GM12872 (cell line): ENCODE measurements at regions not wholly inside any gene's neighbourhood (a gene's known extent, or its start where the extent isn't known, plus 50 kb on each side); places are given as distances from the start of the nearest gene placed in this dataset.

Experiments
- CTCF ChIP-seq: IDR thresholded peaks from 3 replicates; pipeline ENCODE4 v1.5.1; 2011; ENCODE audit warnings: low read depth, mild to moderate bottlenecking, low read length, moderate library complexity; ENCODE audit not compliant: insufficient read depth

- TF ChIP-seq CTCF, result no peak
Observed at GRCh38 chr5:152623951-152624350, 218.9 kb upstream of the NMUR2 start.

GRCh38 chr5:152625696-152626095 lies 220.6 kb upstream of the NMUR2 start:
- TF ChIP-seq CTCF, result no peak

- TF ChIP-seq CTCF, result no peak
Observed at GRCh38 chr5:152631221-152631620, 226.1 kb upstream of the NMUR2 start.

- TF ChIP-seq CTCF, result no peak
Observed at GRCh38 chr5:152632360-152632759, 227.3 kb upstream of the NMUR2 start.

- TF ChIP-seq CTCF, result no peak
Observed at GRCh38 chr5:152634586-152634985, 229.5 kb upstream of the NMUR2 start.

- TF ChIP-seq CTCF, result no peak
Observed at GRCh38 chr5:152638996-152639552, 234.0 kb upstream of the NMUR2 start.

GRCh38 chr5:152641970-152642805 lies 237.1 kb upstream of the NMUR2 start:
- no peak for TF ChIP-seq CTCF
